Heart left ventricle (tissue), 13 donors: ENCODE measurements at regions not wholly inside any gene's neighbourhood (a gene's known extent, or its start where the extent isn't known, plus 50 kb on each side); places are given as distances from the start of the nearest gene placed in this dataset.

ENCODE experiments used
- POLR2A ChIP-seq, 2 donors: fragments of 450-650 bp; IDR thresholded peaks; one replicate each; pipeline ENCODE4 v1.6.1; 2017; ENCODE audit warnings: antibody characterized with exemption in 2 of 2, mild to moderate bottlenecking in 2 of 2, moderate library complexity in 2 of 2
- TF ChIP-seq, protein P1 (sequence below), 12 donors: fragments of 200-600 bp; sonication (generic) in 4 of 12; IDR thresholded peaks; one replicate each; pipeline versions ENCODE4 v1.5.0 to v1.8.0; 2018 to 2022; ENCODE audit warnings: antibody characterized with exemption in 12 of 12, mild to moderate bottlenecking in 5 of 12
- donor health status: ischemic (EF 13 %, LVEDD 7.1; RV severe dilation, severe dysfunction).
- donor health status: DM: no; HTN: yes; CAD: no.
- donor health status: DM: no; HTN: no; CAD: no.
- donor health status: ischemic (EF 25% LVEDD 6.9; RV normal size, moderate dysfunction).
- donor health status: ischemic (EF 25% LVEDD 5.7; RV mildly dilated, moderate dysfunction).
- donor health status: ischemic (EF 35%, LVEDD 5.7; RV mildly dilated, moderate dysfunction).
- donor health status: nonischemic (EF 11% LVEDD 7.7; RV severe dilation, severe dysfunction).
- donor health status: DM: yes; HTN: yes; CAD: no.
- donor health status: PGD.
- donor health status: ischemic (EF 29% LVEDD 5.4; RV normal size, mild dysfunction).
- donor health status: nonischemic (EF 23%, LVEDD 6.1; RV moderate dilation, normal function).

DNA sequence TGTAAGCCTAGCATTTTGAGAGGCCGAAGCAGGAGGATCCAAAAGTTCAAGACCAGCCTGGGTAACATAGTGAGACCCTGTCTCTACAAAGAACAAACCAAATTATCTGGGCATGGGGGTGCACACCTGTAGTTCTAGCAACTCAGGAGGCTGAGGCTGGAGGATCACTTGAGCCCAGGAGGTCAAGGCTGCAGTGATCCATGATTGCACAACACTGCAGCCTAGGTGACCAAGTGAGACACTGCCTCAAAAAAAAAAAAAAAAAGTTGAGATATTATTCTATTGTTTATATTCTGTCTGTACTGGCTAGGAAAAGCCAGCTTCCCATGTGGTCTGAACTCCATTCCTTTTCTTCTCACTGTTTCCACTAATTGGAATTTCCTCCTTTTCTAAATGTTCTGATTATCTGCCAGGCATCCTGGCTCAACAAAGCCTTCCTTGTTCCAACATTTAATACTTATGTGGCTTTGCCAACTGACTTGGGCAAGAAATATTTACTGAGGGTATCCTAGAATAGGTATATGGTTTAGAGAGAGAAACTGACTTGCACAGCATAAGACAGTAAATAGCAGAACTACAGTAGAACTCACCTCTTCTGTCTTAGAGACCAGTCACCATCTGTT is 175.2 kb upstream of the ADAMTS3 start:
- TF ChIP-seq, protein P1, sequence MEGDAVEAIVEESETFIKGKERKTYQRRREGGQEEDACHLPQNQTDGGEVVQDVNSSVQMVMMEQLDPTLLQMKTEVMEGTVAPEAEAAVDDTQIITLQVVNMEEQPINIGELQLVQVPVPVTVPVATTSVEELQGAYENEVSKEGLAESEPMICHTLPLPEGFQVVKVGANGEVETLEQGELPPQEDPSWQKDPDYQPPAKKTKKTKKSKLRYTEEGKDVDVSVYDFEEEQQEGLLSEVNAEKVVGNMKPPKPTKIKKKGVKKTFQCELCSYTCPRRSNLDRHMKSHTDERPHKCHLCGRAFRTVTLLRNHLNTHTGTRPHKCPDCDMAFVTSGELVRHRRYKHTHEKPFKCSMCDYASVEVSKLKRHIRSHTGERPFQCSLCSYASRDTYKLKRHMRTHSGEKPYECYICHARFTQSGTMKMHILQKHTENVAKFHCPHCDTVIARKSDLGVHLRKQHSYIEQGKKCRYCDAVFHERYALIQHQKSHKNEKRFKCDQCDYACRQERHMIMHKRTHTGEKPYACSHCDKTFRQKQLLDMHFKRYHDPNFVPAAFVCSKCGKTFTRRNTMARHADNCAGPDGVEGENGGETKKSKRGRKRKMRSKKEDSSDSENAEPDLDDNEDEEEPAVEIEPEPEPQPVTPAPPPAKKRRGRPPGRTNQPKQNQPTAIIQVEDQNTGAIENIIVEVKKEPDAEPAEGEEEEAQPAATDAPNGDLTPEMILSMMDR (IDR thresholded peaks at IDR 0.05): no peak
- TF ChIP-seq POLR2A (IDR thresholded peaks at IDR 0.05): no peak
